Brain pericyte (primary cell): ENCODE measurements at regions not wholly inside any gene's neighbourhood (a gene's known extent, or its start where the extent isn't known, plus 50 kb on each side); places are given as distances from the start of the nearest gene placed in this dataset.

Experiments
- DNase-seq: peaks from one replicate; pipeline ENCODE4 v3.0.0-alpha.2; 2012; ENCODE audit warnings: low read depth, low spot score

- DNase-seq: no peak
Measured at GRCh38 chr7:10117815-10118214, 855.9 kb upstream of the PHF14 start.

GRCh38 chr7:10120936-10121335, 852.7 kb upstream of the PHF14 start:
- DNase-seq: no peak

- no peak for DNase-seq
Measured at GRCh38 chr7:10121631-10122030, 852.0 kb upstream of the PHF14 start.

- no peak for DNase-seq
Measured at GRCh38 chr7:10122551-10123100, 851.0 kb upstream of the PHF14 start.

- no peak for DNase-seq
Measured at GRCh38 chr7:10128748-10129147, 844.9 kb upstream of the PHF14 start.

GRCh38 chr7:10138087-10138854, 835.4 kb upstream of the PHF14 start:
- DNase-seq: no peak

GRCh38 chr7:10146271-10146670, 827.4 kb upstream of the PHF14 start:
- no peak for DNase-seq

GRCh38 chr7:10156972-10157371, 816.7 kb upstream of the PHF14 start:
- no peak for DNase-seq

- DNase-seq: no peak
Measured at GRCh38 chr7:10181996-10182395, 791.7 kb upstream of the PHF14 start.

- no peak for DNase-seq
Measured at GRCh38 chr7:10192074-10192473, 781.6 kb upstream of the PHF14 start.

- no peak for DNase-seq
Measured at GRCh38 chr7:10205696-10206095, 768.0 kb upstream of the PHF14 start.

GRCh38 chr7:10210000-10210399, 763.7 kb upstream of the PHF14 start:
- no peak for DNase-seq

- DNase-seq: no peak
Measured at GRCh38 chr7:10211016-10211415, 762.7 kb upstream of the PHF14 start.

GRCh38 chr7:10211861-10212260, 761.8 kb upstream of the PHF14 start:
- no peak for DNase-seq

GRCh38 chr7:10212649-10213048, 761.0 kb upstream of the PHF14 start:
- DNase-seq: no peak

- no peak for DNase-seq
Measured at GRCh38 chr7:10216462-10216861, 757.2 kb upstream of the PHF14 start.

- DNase-seq: no peak
Measured at GRCh38 chr7:10221084-10221483, 752.6 kb upstream of the PHF14 start.

GRCh38 chr7:10222976-10223375, 750.7 kb upstream of the PHF14 start:
- no peak for DNase-seq

GRCh38 chr7:10225275-10225674, 748.4 kb upstream of the PHF14 start:
- no peak for DNase-seq

- peak; percentile 8 for DNase-seq
Measured at GRCh38 chr7:10237306-10237705, 736.4 kb upstream of the PHF14 start.

GRCh38 chr7:10238641-10239040, 735.0 kb upstream of the PHF14 start:
- DNase-seq: no peak

GRCh38 chr7:10239695-10240345, 733.9 kb upstream of the PHF14 start:
- no peak for DNase-seq

- no peak for DNase-seq
Measured at GRCh38 chr7:10245406-10245805, 728.3 kb upstream of the PHF14 start.
